GM13977 (cell line): ENCODE measurements at regions not wholly inside any gene's neighbourhood (a gene's known extent, or its start where the extent isn't known, plus 50 kb on each side); places are given as distances from the start of the nearest gene placed in this dataset.

Experiments
- DNase-seq: peaks from one replicate; pipeline ENCODE4 v3.0.0; 2012; ENCODE audit warnings: low spot score
- CTCF ChIP-seq: IDR thresholded peaks from 2 replicates; pipeline ENCODE4 v1.5.1; 2012; ENCODE audit warnings: mild to moderate bottlenecking, control low read depth; ENCODE audit not compliant: insufficient read depth; ENCODE audit errors: extremely low read depth, missing control alignments
- in situ Hi-C: fragments of 300-500 bp; cut with MboI; formaldehyde crosslinking; loops from one replicate; pipeline ENCODE4 v1.12.0; 2022; ENCODE audit warnings: low sequenced_read_pairs, low pct_unique_long_range_greater_than_20kb, mixed read lengths, inconsistent platforms; ENCODE audit not compliant: unreplicated experiment

- TF ChIP-seq CTCF = no peak
- DNase-seq = no peak
- in situ Hi-C loops = no loop called here
Observed at GRCh38 chr13:55705526-55705925, 1435.2 kb upstream of the PRR20A start.

GRCh38 chr13:55705971-55706370, 1434.7 kb upstream of the PRR20A start:
- in situ Hi-C loops = no loop called here
- no peak for DNase-seq
- TF ChIP-seq CTCF = no peak

- no peak for TF ChIP-seq CTCF
- DNase-seq = no peak
- in situ Hi-C loops = no loop called here
Observed at GRCh38 chr13:55714120-55714519, 1426.6 kb upstream of the PRR20A start.

- TF ChIP-seq CTCF = no peak
- DNase-seq = no peak
- in situ Hi-C loops = no loop called here
Observed at GRCh38 chr13:55727683-55728082, 1413.0 kb upstream of the PRR20A start.

GRCh38 chr13:55728247-55728646, 1412.5 kb upstream of the PRR20A start:
- in situ Hi-C loops = no loop called here
- DNase-seq = no peak
- no peak for TF ChIP-seq CTCF

GRCh38 chr13:55745828-55746227, 1394.9 kb upstream of the PRR20A start:
- no peak for DNase-seq
- in situ Hi-C loops = no loop called here
- TF ChIP-seq CTCF = no peak

DNA sequence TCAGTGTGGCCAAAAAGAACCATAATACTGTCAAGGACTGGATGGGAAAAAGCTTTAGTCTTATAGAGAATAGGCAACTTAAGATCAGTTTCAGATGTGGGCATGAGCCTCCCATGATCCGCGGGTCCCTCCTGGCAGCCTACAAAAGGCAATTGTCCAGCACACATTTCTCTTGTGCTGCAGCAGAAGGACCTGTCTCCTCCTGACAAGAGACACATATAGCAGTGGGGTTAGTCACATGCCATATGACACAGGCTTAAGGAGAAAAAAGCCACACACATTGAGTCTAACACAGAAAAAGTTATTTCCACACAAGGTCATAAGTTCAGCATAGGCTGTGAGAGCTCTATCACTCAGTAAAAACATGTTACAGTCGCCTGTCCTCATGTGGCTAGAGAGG, 1378.7 kb upstream of the PRR20A start:
- in situ Hi-C loops = no loop called here
- no peak for DNase-seq
- no peak for TF ChIP-seq CTCF
